GM18861 (cell line): ENCODE measurements at regions not wholly inside any gene's neighbourhood (a gene's known extent, or its start where the extent isn't known, plus 50 kb on each side); places are given as distances from the start of the nearest gene placed in this dataset.
"Not testable (repeated sequence)": the region's sequence is repeated elsewhere in the genome, so short reads cannot be mapped to it uniquely, and the experiment has no call there.

ENCODE experiments used
- ATAC-seq: cut with Tn5 transposase; IDR thresholded peaks from one replicate; pipeline ENCODE4 v1.9.1; 2021; ENCODE audit not compliant: unreplicated experiment

DNA sequence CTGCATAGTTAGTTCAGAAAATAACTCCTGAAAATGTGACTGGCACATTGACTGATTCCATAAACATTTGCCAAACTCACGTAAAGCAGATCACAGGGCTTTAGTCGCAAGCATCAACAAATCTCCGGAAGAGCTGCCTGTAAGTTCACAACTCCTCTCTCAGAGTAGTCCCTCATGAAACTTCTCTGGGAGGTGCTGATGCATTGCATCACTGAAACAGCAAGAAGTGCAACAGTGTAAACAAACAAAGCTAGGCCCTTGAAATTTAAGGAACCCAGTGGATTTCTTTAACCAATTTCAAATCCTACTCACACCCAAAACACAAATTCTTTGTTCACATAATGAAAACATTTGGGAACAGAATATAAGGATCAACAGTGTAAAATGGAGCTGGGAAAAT, 1691.7 kb upstream of the FLRT2 start:
- no peak for ATAC-seq

DNA sequence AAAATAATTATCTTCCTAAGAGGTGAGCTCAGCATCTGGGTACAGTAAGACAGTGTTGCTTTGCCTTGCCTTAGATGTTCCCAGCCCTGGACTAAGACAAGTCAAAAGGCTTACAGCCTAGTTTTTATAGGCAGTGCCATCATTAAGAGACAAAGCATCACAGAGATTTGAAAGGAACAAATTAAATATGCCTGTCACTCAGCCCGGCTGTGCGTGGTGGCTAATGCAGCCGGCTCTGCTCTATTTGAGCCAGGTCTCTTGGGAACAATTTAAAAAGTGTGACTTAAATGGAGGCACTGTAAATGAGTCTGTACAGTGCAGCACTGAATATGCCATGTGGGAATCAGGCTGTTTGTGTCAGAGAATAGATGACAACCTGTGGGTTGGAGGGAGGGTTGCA, 1687.4 kb upstream of the FLRT2 start:
- ATAC-seq: no peak

- ATAC-seq: no peak
Measured at GRCh38 chr14:83847102-83847501, 1682.8 kb upstream of the FLRT2 start.

- ATAC-seq: no peak
Measured at GRCh38 chr14:83850092-83850491, 1679.9 kb upstream of the FLRT2 start.

GRCh38 chr14:83856334-83856733, 1673.6 kb upstream of the FLRT2 start:
- no peak for ATAC-seq

- ATAC-seq: no peak
Measured at GRCh38 chr14:83860631-83861155, 1669.3 kb upstream of the FLRT2 start.

DNA sequence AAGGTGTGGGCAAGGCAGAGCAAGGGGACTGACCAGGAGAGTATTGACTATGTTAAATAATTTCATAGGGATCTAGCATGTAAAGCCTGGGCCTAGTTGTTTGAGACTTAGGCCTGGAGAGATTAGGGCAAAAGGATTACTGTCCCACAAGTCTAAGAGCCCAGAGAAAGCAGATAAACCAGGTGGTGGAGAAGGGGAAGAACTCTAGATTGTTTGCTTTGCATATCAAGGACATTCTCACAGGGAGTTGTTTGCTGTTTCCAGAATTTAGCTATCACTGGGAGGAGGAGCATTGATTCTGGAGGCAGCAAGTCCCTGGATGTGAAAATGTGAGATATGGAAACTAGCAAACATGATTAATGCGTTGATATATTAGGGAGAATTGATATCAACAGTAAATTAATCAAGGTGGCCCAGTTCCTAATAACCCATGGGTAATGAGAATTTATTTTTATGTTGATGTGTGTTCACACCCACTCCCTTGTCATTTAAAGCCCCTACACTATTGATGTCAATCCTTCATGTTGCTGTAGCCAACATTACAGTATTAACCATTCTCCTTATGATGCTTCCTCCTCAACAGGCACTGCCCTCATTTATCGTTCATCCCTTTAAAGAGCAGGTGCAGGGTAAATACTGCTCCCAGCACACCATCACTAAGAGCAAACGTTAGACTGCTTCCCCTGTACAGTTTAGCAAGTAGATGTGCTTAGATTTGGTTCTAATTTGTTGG, 1666.7 kb upstream of the FLRT2 start:
- ATAC-seq: no peak

GRCh38 chr14:83864106-83864505, 1665.8 kb upstream of the FLRT2 start:
- ATAC-seq: no peak

DNA sequence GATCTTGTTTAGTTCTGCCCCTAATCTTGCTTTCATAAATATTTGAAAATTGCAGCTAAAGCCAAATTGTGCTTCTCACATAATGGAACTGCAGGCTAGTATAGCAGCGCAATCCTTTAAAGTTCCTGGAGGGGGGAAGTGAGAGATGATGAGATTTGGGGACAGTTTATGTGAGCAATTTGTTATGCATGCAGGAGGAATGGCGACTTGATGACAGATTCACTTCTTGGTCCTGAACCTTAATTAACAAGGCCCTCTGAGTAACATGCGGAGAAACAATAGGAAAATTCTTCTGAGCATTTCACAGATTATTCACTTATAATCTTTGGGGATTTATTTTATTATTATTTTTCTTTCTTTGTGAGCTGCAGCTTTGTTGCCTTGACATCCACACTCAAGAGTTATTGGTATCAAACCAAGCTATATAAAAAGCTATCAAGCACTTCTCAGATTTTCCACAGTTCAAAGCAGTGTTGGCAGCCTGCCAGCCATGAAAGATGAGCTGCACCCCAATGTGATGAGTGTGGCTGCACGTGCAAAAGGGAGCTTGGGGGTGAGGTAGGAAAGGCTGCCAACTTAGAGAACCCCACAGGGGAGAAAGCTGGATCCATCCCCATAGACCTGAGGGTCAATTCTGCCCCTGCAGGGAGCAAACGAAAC, 1662.2 kb upstream of the FLRT2 start:
- no peak for ATAC-seq

DNA sequence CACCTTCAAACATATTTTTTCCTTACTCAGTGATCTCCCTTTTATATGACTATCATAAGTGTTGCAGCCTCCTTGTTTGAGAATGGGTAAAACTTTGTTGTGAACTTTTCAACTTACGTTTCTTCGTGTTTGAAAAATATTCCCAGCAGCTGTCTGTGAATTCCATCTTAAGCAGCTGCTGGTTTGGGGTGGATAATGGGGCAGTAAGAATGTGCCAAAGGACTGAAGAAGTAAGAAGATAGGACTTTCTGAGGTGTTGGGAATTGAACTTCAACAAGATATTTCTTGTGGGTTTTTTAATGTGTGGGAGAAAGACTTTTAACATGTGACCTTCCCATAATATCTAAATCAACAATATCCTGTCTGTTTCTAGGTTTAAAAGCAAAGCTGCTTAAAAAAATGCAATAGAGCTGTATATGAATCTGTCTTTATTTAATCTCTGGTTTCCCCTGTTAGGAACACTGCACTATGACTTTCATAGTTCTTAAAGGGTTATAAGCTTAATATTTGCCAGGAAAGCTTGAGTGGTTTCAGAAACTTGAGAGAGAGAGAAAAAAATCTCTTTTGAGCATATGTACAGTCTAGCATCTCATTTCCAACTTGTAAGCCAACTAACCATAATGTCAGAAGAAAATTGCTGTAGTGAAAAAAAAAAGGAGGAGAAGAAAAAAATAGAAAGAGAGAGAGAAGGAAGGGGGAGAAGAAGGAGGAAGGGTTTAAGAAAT, 1659.2 kb upstream of the FLRT2 start:
- ATAC-seq: no peak

- no peak for ATAC-seq
Measured at GRCh38 chr14:83873669-83874068, 1656.3 kb upstream of the FLRT2 start.

GRCh38 chr14:83874662-83875061, 1655.3 kb upstream of the FLRT2 start:
- ATAC-seq: no peak

- no peak for ATAC-seq
Measured at GRCh38 chr14:83883732-83884131, 1646.2 kb upstream of the FLRT2 start.

DNA sequence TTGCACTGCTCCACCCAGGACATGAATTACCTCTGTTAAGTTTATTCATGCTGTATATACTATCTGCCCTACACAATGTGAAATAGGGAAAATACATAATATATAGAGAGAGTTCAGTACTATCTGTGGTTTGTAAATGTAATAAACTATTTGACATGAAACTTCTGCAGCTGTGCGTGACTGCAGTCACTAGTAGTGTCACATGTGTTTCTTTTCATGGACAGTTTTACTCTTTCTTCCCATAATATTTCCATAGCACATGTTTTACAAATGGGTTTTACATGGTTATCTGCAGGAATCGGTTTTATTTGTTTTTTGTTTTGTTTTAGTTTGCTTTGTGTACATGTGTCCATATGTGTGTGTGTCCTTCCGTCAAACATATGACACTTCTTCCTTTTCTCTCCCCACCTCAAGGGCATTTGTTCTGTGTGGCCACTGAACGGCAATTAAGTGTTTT, 1644.1 kb upstream of the FLRT2 start:
- ATAC-seq: no peak

- ATAC-seq: no peak
Measured at GRCh38 chr14:83887866-83888265, 1642.1 kb upstream of the FLRT2 start.

- no peak for ATAC-seq
Measured at GRCh38 chr14:83893447-83893846, 1636.5 kb upstream of the FLRT2 start.

DNA sequence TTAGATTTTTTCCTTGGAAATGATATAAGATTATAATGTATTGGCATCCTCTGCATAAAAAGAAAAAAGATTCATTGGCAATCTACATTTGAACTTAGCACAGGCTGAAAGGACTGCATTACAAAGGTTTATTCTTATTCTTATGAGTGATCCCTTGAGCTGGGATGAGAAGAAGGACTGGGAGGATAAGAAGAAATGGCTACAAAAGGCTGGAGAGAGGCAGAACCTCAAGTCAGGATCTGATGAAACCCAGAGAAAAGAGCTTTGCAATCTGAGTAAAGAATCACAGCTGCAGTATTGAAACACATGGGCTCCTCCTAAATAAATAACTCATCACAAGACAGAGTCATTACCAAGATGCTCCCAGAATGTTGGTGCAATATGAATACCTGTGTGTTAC, 1635.4 kb upstream of the FLRT2 start:
- no peak for ATAC-seq

DNA sequence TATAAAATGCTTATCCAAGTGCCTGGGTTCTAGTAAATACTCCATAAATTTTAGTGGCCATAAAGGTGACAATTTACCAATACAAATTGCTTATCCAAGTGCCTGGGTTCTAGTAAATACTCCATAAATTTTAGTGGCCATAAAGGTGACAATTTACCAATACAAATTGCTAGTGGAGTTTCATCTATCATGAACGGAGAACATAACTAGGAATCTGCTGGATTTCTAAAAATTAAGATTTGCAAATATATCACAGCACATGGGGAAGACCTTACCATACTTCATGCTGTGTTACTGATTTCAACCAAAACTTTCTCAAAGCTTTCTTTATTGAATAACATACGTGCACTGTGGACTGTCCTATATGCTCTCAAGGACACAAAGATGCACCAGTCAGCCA, 1631.4 kb upstream of the FLRT2 start:
- not testable (repeated sequence) for ATAC-seq

DNA sequence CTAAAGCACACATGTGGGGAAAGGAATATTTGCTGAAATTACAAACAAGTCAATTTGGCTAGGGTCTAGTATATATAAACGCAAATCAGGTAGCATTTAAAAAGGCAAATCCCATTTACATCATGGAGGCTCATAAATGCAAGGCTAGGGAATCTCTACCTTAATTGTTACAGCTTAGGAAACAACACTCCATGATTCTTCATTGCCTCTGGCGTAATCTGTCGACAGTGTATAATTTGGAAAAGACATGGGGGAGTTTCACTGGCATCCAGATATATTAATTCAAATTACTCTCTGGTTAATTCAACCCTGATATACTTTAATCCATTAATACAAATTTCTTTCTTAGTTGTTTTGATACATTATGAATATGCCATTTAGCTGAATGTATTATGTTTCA, 1630.2 kb upstream of the FLRT2 start:
- ATAC-seq: no peak

GRCh38 chr14:83905157-83905556, 1624.8 kb upstream of the FLRT2 start:
- ATAC-seq: no peak

DNA sequence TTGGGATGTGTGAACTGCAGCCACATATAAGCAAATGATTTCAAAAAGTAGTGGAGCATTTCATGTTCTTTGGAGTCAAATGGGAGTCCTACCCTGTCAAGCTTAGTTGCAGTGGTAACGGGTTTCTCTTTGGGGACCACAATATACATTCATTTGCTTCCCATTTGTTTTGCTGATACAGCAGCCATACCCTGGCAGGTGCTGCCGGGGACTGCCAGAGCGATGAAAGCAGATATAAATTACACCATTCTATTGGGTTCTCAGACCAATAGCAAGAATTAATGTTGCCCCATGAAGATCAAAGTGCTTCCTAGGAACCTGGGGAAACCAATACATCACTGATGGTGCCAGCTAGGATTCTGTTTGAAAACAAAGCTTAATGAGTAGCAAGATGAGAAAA, 1621.5 kb upstream of the FLRT2 start:
- ATAC-seq: no peak

- no peak for ATAC-seq
Measured at GRCh38 chr14:83909507-83909906, 1620.4 kb upstream of the FLRT2 start.
